GM23338 (cell line): ENCODE measurements at regions not wholly inside any gene's neighbourhood (a gene's known extent, or its start where the extent isn't known, plus 50 kb on each side); places are given as distances from the start of the nearest gene placed in this dataset.
"Not testable (repeated sequence)": the region's sequence is repeated elsewhere in the genome, so short reads cannot be mapped to it uniquely, and the experiment has no call there.

ENCODE experiments used
- ATAC-seq: fragments of 200-7000 bp; cut with Tn5 transposase; 3 replicates; pipeline ENCODE4 v1.9.1; 2020
- DNase-seq: peaks from one replicate; pipeline ENCODE4 v3.0.0-alpha.2; 2015; ENCODE audit warnings: low spot score
- H2AFZ ChIP-seq: fragments of 200-600 bp; sonication (generic); 2 replicates; pipeline ENCODE4 v1.8.0; 2016; ENCODE audit warnings: antibody characterized with exemption, mild to moderate bottlenecking, moderate library complexity
- H3F3A ChIP-seq: fragments of 200-600 bp; sonication (generic); replicated peaks from 2 replicates; pipeline ENCODE4 v1.8.0; 2017; ENCODE audit warnings: antibody characterized with exemption, mixed run types, low read depth
- H3K27ac ChIP-seq: fragments of 200-600 bp; sonication (generic); 2 replicates; pipeline ENCODE4 v1.6.1; 2016; ENCODE audit warnings: low read depth
- H3K27me3 ChIP-seq: fragments of 200-600 bp; sonication (generic); 2 replicates; pipeline ENCODE4 v1.8.0; 2016; ENCODE audit warnings: mild to moderate bottlenecking, mixed run types, moderate library complexity; ENCODE audit not compliant: insufficient read depth
- H3K36me3 ChIP-seq: fragments of 200-600 bp; sonication (generic); 2 replicates; pipeline ENCODE4 v1.8.0; 2016; ENCODE audit warnings: mild to moderate bottlenecking; ENCODE audit not compliant: insufficient read depth
- H3K4me1 ChIP-seq: fragments of 200-600 bp; sonication (generic); 2 replicates; pipeline ENCODE4 v1.8.0; 2016; ENCODE audit warnings: mild to moderate bottlenecking, moderate library complexity; ENCODE audit not compliant: insufficient read depth
- H3K4me2 ChIP-seq: fragments of 200-600 bp; sonication (generic); 2 replicates; pipeline ENCODE4 v1.7.1; 2017; ENCODE audit warnings: mixed run types
- H3K4me3 ChIP-seq: fragments of 200-600 bp; sonication (generic); 2 replicates; pipeline ENCODE4 v1.6.1; 2016; ENCODE audit warnings: mixed run types
- H3K79me2 ChIP-seq: fragments of 200-600 bp; sonication (generic); replicated peaks from 2 replicates; pipeline ENCODE4 v1.8.0; 2017; ENCODE audit warnings: mild to moderate bottlenecking; ENCODE audit not compliant: insufficient read depth
- H3K9me2 ChIP-seq: fragments of 200-600 bp; sonication (generic); 2 replicates; pipeline ENCODE4 v1.8.0; 2017; ENCODE audit not compliant: insufficient read depth
- H4K20me1 ChIP-seq: fragments of 200-600 bp; sonication (generic); replicated peaks from 2 replicates; pipeline ENCODE4 v1.8.0; 2017; ENCODE audit warnings: mild to moderate bottlenecking; ENCODE audit not compliant: insufficient read depth
- H3K27ac Mint-ChIP-seq: 2 replicates; pipeline ENCODE4 v1.8.0; 2020; ENCODE audit warnings: inconsistent platforms, mild to moderate bottlenecking, moderate library complexity, mixed read lengths
- H3K27me3 Mint-ChIP-seq: 3 replicates; pipeline ENCODE4 v1.8.0; 2022; ENCODE audit warnings: low read depth, mild to moderate bottlenecking, moderate library complexity, mixed read lengths, inconsistent platforms; ENCODE audit not compliant: insufficient read depth, poor library complexity
- H3K36me3 Mint-ChIP-seq: 3 replicates; pipeline ENCODE4 v1.8.0; 2021; ENCODE audit warnings: low read depth, mild to moderate bottlenecking, inconsistent platforms, moderate library complexity, mixed read lengths
- H3K4me1 Mint-ChIP-seq: 3 replicates; pipeline ENCODE4 v1.8.0; 2020; ENCODE audit warnings: mild to moderate bottlenecking, inconsistent platforms, mixed read lengths
- H3K4me3 Mint-ChIP-seq: 3 replicates; pipeline ENCODE4 v1.8.0; 2021; ENCODE audit warnings: moderate library complexity, mild to moderate bottlenecking, inconsistent platforms, mixed read lengths
- H3K9me3 Mint-ChIP-seq: 3 replicates; pipeline ENCODE4 v1.8.0; 2020; ENCODE audit warnings: moderate library complexity, mild to moderate bottlenecking, inconsistent platforms, mixed read lengths
- CREB1 ChIP-seq: fragments of 250-450 bp; sonication (Bioruptor Pico); IDR thresholded peaks from 2 replicates; pipeline ENCODE4 v1.5.0; 2020; ENCODE audit warnings: low read depth, mild to moderate bottlenecking, moderate library complexity
- EZH2 ChIP-seq: fragments of 200-600 bp; sonication (generic); IDR thresholded peaks from one replicate; pipeline ENCODE4 v1.8.0; 2017; ENCODE audit warnings: antibody characterized with exemption, mild to moderate bottlenecking, low read depth; ENCODE audit not compliant: unreplicated experiment
- EZH2phosphoT487 ChIP-seq: fragments of 200-600 bp; sonication (generic); IDR thresholded peaks from one replicate; pipeline ENCODE4 v1.8.1; 2018; ENCODE audit warnings: antibody characterized with exemption; ENCODE audit not compliant: unreplicated experiment
- JUNB ChIP-seq: IDR thresholded peaks from one replicate; pipeline ENCODE4 v1.6.1; 2016; ENCODE audit warnings: antibody characterized with exemption; ENCODE audit not compliant: unreplicated experiment
- POLR2AphosphoS5 ChIP-seq: IDR thresholded peaks from 2 replicates; pipeline ENCODE4 v1.6.1; 2016; ENCODE audit warnings: antibody characterized with exemption, low read depth
- STAT1 ChIP-seq: IDR thresholded peaks from one replicate; pipeline ENCODE4 v1.6.1; 2016; ENCODE audit warnings: antibody characterized with exemption; ENCODE audit not compliant: unreplicated experiment
- ZNF114 ChIP-seq: fragments of 250-450 bp; sonication (Bioruptor Pico); IDR thresholded peaks from 2 replicates; pipeline ENCODE4 v1.5.0; 2020; ENCODE audit warnings: mild to moderate bottlenecking, moderate library complexity
- ZNF331 ChIP-seq: fragments of 250-450 bp; sonication (Bioruptor Pico); IDR thresholded peaks from 2 replicates; pipeline ENCODE4 v1.5.0; 2020; ENCODE audit warnings: low read depth, mild to moderate bottlenecking, moderate library complexity
- TF ChIP-seq, protein P1 (sequence below), 2 experiments: fragments of 200-600 bp in 1 of 2; sonication (generic) in 1 of 2; conservative IDR thresholded peaks; 2 replicates each; pipeline versions ENCODE4 v1.5.1 to v1.6.1; 2016 to 2017; ENCODE audit warnings: antibody characterized with exemption in 2 of 2, low read depth in 2 of 2, mild to moderate bottlenecking in 2 of 2, moderate library complexity in 1 of 2
- TF ChIP-seq, protein P2 (sequence below): IDR thresholded peaks from 2 replicates; pipeline ENCODE4 v1.6.1; 2016; ENCODE audit warnings: antibody characterized with exemption

DNA sequence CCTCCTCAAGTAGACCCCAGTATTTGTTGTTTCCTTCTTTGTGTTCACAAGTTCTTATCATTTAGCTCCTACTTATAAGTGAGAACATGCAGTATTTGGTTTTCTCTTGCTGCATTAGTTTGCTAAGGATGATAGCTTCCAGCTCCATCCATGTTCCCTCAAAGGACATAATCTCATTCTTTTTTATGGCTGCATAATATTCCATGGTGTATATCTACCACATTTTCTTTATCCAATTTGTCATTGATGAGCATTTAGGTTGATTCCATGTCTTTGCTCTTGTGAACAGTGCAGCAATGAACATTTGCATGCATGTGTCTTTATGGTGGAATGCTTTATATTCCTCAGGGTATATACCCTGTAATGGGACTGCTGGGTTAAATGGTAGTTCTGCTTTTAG lies 137.7 kb upstream of the SLC38A2 start:
- not testable (repeated sequence) for H3K4me2 ChIP-seq, H3K27me3 ChIP-seq, H3K9me2 ChIP-seq, DNase-seq, H3K4me3 ChIP-seq, ATAC-seq, H3K4me1 ChIP-seq, H3K79me2 ChIP-seq, H3K27ac ChIP-seq, H3F3A ChIP-seq, H3K4me3 Mint-ChIP-seq, H2AFZ ChIP-seq, H3K27me3 Mint-ChIP-seq, H3K27ac Mint-ChIP-seq, H4K20me1 ChIP-seq, H3K4me1 Mint-ChIP-seq
- Mint-ChIP-seq H3K36me3 (peaks cover 38% of the 10 kb centered on the region), H3K9me3 (peaks cover 31% of the 10 kb centered on the region)
- H3K36me3 ChIP-seq = peaks cover 12% of the 10 kb centered on the region; the same call in 1 of the 2 replicates

DNA sequence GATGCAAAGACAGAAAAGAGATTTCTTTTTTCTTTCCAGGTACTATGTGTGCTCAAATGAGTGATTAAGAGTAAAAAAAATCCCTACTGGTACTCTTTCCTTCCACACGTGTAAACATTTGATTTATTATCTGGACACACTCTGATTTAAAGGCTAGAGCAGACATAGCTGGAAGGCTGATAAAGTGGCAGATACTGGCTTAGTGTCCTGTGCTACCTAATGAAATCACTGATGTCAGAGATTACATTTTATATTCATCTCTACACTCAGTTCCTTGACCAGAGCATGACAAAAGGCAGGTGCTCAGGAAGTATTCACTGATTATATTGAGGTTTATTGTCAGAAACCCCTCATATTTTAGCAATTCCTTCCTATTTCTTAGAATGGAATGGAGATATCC lies 136.6 kb upstream of the SLC38A2 start:
- no peaks in the 10 kb centered on the region for H3K4me1 Mint-ChIP-seq
- H3K27ac ChIP-seq = no peak overlapping the region
- peaks cover 45% of the 10 kb centered on the region for H3K36me3 Mint-ChIP-seq
- no peaks in the 10 kb centered on the region for H3K79me2 ChIP-seq
- no peak overlapping the region for H3K27ac Mint-ChIP-seq
- H3K4me1 ChIP-seq = no peaks in the 10 kb centered on the region
- no peaks in the 10 kb centered on the region for H3F3A ChIP-seq
- peaks cover 12% of the 10 kb centered on the region; the same call in 1 of the 2 replicates for H3K36me3 ChIP-seq
- no peak overlapping the region for H3K4me3 ChIP-seq
- no peaks in the 10 kb centered on the region for H4K20me1 ChIP-seq
- H2AFZ ChIP-seq = no peak overlapping the region
- H3K4me2 ChIP-seq = no peak overlapping the region
- H3K27me3 ChIP-seq = no peaks in the 10 kb centered on the region
- H3K9me2 ChIP-seq = peaks cover 9% of the 10 kb centered on the region; the same call in 1 of the 2 replicates
- no peak for TF ChIP-seq POLR2AphosphoS5
- TF ChIP-seq EZH2 = no peak
- no peak for TF ChIP-seq CREB1
- ATAC-seq (no peak), DNase-seq (no peak)
- H3K9me3 Mint-ChIP-seq = peaks cover 34% of the 10 kb centered on the region
- no peak overlapping the region for H3K4me3 Mint-ChIP-seq
- H3K27me3 Mint-ChIP-seq = peaks cover 3% of the 10 kb centered on the region

DNA sequence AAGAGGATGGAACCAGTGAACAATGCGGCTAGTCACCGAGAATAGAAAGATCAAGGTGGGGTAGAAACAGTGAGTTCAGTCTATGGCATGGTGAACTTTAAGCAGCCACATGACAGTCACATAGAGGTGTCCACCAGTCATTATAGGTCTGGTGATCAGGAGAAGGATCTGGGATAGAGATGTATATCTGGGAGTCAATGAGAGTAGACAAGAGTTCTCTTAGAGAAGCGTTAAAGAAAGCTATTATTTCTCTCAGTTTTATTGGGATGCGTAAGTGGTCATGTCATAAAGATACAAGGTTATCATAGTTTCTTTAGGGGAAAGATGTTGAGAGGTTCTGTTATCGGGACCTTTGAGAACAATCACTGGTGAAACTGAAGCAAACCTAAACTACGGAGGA lies 136.1 kb upstream of the SLC38A2 start:
- Histone ChIP-seq H3K27ac (no peak overlapping the region), H3F3A (no peaks in the 10 kb centered on the region), H3K4me3 (no peak overlapping the region), H2AFZ (no peak overlapping the region), H3K4me2 (no peak overlapping the region), H4K20me1 (no peaks in the 10 kb centered on the region), H3K36me3 (peaks cover 12% of the 10 kb centered on the region; the same call in 1 of the 2 replicates), H3K79me2 (no peaks in the 10 kb centered on the region), H3K4me1 (no peaks in the 10 kb centered on the region), H3K27me3 (no peaks in the 10 kb centered on the region), H3K9me2 (peaks cover 9% of the 10 kb centered on the region; the same call in 1 of the 2 replicates)
- Mint-ChIP-seq H3K4me3 (no peak overlapping the region), H3K4me1 (no peaks in the 10 kb centered on the region), H3K9me3 (peaks cover 34% of the 10 kb centered on the region), H3K27me3 (peaks cover 3% of the 10 kb centered on the region), H3K27ac (no peak overlapping the region; the same call in 1 of the 2 replicates), H3K36me3 (peaks cover 45% of the 10 kb centered on the region)
- no peak for DNase-seq
- no peak for ATAC-seq
- no peak for TF ChIP-seq ZNF114 (CRISPR knock-in tag)
- TF ChIP-seq, protein P1, sequence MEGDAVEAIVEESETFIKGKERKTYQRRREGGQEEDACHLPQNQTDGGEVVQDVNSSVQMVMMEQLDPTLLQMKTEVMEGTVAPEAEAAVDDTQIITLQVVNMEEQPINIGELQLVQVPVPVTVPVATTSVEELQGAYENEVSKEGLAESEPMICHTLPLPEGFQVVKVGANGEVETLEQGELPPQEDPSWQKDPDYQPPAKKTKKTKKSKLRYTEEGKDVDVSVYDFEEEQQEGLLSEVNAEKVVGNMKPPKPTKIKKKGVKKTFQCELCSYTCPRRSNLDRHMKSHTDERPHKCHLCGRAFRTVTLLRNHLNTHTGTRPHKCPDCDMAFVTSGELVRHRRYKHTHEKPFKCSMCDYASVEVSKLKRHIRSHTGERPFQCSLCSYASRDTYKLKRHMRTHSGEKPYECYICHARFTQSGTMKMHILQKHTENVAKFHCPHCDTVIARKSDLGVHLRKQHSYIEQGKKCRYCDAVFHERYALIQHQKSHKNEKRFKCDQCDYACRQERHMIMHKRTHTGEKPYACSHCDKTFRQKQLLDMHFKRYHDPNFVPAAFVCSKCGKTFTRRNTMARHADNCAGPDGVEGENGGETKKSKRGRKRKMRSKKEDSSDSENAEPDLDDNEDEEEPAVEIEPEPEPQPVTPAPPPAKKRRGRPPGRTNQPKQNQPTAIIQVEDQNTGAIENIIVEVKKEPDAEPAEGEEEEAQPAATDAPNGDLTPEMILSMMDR (conservative IDR thresholded peaks at IDR 0.05; ENCODE audit: low read depth in 2 of 2) = no peak
- no peak for TF ChIP-seq EZH2
- TF ChIP-seq, protein P2, sequence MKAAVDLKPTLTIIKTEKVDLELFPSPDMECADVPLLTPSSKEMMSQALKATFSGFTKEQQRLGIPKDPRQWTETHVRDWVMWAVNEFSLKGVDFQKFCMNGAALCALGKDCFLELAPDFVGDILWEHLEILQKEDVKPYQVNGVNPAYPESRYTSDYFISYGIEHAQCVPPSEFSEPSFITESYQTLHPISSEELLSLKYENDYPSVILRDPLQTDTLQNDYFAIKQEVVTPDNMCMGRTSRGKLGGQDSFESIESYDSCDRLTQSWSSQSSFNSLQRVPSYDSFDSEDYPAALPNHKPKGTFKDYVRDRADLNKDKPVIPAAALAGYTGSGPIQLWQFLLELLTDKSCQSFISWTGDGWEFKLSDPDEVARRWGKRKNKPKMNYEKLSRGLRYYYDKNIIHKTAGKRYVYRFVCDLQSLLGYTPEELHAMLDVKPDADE = no peak
- no peak for TF ChIP-seq CREB1
- TF ChIP-seq ZNF331 (CRISPR knock-in tag) = no peak
- no peak for TF ChIP-seq EZH2phosphoT487
- no peak for TF ChIP-seq STAT1
- TF ChIP-seq JUNB = no peak
